ENCODE measurements at regions not wholly inside any gene's neighbourhood (a gene's known extent, or its start where the extent isn't known, plus 50 kb on each side); places are given as distances from the start of the nearest gene placed in this dataset.
A peak's percentile ranks its signal among the peaks of the same experiment; 100 is the strongest.

DNA sequence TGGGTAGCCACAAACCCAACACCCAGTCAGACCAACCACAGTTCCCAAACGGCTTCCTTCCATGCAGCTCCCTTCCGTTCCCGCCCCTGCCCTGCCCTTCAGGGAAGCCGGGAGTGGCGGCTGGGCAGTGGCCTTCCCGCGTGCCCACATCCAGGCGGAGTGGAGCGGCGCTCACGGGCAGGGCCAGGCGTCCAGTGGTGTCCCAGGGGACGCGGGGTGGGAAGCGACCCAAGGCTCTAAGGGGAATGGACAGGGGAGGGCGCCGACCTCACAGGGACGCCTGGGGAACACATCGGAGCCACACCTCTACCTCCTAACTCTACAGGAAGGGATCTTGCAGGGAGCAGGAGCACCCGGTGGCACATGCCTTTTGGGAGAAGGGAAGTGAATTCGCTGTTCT lies 225.9 kb upstream of the MGAT5 start:
- DNase-seq, result peak in 3 of 5 donors; percentile 38 to 67 (median 44)
- H3K36me3 ChIP-seq, result no peaks in the 10 kb centered on the region
- ATAC-seq, result peak; percentile 28 to 56 (median 46)
- peak overlapping the region; percentile 1 to 58 (median 42) for H3K4me3 ChIP-seq
- no peaks in the 10 kb centered on the region for H3K9me3 ChIP-seq
- no peak for TF ChIP-seq POLR2A (IDR thresholded peaks at IDR 0.05)
- peak overlapping the region in 3 of 12 donors; percentile 6 to 17 (median 7) for H3K27ac ChIP-seq
- intact Hi-C loops (cut with DNase I), result no loop called here
- whole genome bisulfite sequencing, 4 donors, result 25 to 62% (median 30%) methylated on average over 20 to 21 of the region's 21 CpGs
- peaks cover 0 to 15% (median 0%) of the 10 kb centered on the region in 9 donors for H3K27me3 ChIP-seq
- peaks cover 0 to 12% (median 0%) of the 10 kb centered on the region in 12 donors for H3K4me1 ChIP-seq

DNA sequence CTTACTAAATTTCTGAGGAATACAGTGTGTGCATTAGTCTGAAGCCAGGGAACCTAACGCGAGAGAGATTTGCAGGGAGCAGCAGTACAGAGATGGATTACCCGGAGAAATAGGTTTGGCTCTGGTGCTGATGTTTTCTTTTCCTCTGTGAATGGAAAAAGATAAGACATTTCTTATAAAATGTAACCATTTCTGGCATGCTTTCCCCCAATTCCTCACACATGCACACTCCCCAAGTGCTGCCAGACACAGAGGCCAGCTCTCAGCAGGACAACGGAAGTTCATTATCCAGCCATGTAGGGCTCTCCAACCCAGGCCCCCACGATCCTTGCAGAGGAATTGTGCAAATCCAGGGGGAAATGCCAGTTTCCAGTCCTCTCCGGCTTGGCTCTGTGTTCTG lies 224.5 kb upstream of the MGAT5 start:
- H3K4me3 ChIP-seq, result no peak overlapping the region
- peaks cover 0 to 12% (median 0%) of the 10 kb centered on the region in 12 donors for H3K4me1 ChIP-seq
- intact Hi-C loops (cut with DNase I), result no loop called here
- DNase-seq (no peak), ATAC-seq (peak in 1 of 4 donors; percentile 41)
- H3K9me3 ChIP-seq, result no peaks in the 10 kb centered on the region
- H3K27me3 ChIP-seq, result peaks cover 0 to 15% (median 0%) of the 10 kb centered on the region in 9 donors
- H3K27ac ChIP-seq, result no peak overlapping the region
- WGBS, 4 donors, result 51 to 64% (median 58%) methylated on average over 6 of the region's 6 CpGs
- TF ChIP-seq POLR2A (IDR thresholded peaks at IDR 0.05) (no peak), CTCF (IDR thresholded peaks at IDR 0.05) (no peak)
- no peaks in the 10 kb centered on the region for H3K36me3 ChIP-seq

DNA sequence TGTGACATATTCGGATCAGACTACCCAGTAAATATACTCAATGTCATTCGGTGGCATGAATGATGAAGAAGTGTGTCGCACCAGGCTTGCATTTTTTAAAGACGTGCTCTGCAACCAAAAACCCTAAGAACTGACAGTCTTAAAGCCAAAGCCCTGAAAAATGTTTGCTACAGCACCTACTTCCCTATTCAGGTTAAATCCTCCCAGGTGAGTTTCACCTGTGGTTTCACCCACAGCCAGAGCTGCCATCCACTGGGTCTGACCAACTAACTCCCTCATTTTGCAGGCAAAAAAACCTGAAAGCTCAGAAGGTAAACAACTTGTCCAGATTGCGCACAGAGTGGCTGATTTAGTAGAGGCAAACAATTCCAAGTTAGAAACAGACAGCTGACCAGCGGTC lies 222.3 kb upstream of the MGAT5 start:
- Histone ChIP-seq H3K36me3 (no peaks in the 10 kb centered on the region), H3K9me3 (no peaks in the 10 kb centered on the region), H3K27ac (no peak overlapping the region), H3K4me3 (no peak overlapping the region), H3K27me3 (peaks cover 0 to 20% (median 0%) of the 10 kb centered on the region in 9 donors), H3K4me1 (peaks cover 0 to 12% (median 0%) of the 10 kb centered on the region in 12 donors)
- 87 to 91% (median 89%) methylated on average over 6 of the region's 6 CpGs for WGBS, 4 donors
- no peak for DNase-seq
- no peak for ATAC-seq
- TF ChIP-seq CTCF (IDR thresholded peaks at IDR 0.05) (no peak), POLR2A (IDR thresholded peaks at IDR 0.05) (no peak)
- intact Hi-C loops (cut with DNase I), result no loop called here

- Histone ChIP-seq H3K27me3 (peaks cover 0 to 7% (median 0%) of the 10 kb centered on the region in 9 donors), H3K4me3 (no peak overlapping the region), H3K4me1 (peaks cover 0 to 7% (median 0%) of the 10 kb centered on the region in 12 donors), H3K36me3 (no peaks in the 10 kb centered on the region), H3K9me3 (peaks cover 0 to 3% (median 0%) of the 10 kb centered on the region in 12 donors), H3K27ac (no peak overlapping the region)
- ATAC-seq (no peak), DNase-seq (no peak)
- TF ChIP-seq CTCF (IDR thresholded peaks at IDR 0.05), result no peak
- TF ChIP-seq POLR2A (IDR thresholded peaks at IDR 0.05), result no peak
- intact Hi-C loops (cut with DNase I), result no loop called here
- 81 to 91% (median 87%) methylated on average over 5 of the region's 5 CpGs for WGBS, 4 donors
Measured at GRCh38 chr2:134035605-134036370, 218.1 kb upstream of the MGAT5 start.
